Keratinocyte (primary cell): ENCODE measurements at regions not wholly inside any gene's neighbourhood (a gene's known extent, or its start where the extent isn't known, plus 50 kb on each side); places are given as distances from the start of the nearest gene placed in this dataset.
"Not testable (repeated sequence)": the region's sequence is repeated elsewhere in the genome, so short reads cannot be mapped to it uniquely, and the experiment has no call there.

ENCODE experiments used
- DNase-seq: peaks from one replicate; pipeline ENCODE4 v3.0.0-alpha.2; 2011; ENCODE audit warnings: low read depth, missing footprints, low spot score
- FAIRE-seq: peaks from 2 replicates; lab custom pipeline; 2011; peaks lifted over from hg19 to GRCh38; lab: Jason Lieb, UNC
- H2AFZ ChIP-seq: 2 replicates; pipeline ENCODE4 v1.6.0; 2012; ENCODE audit warnings: low read length, control low read depth, inconsistent platforms; ENCODE audit not compliant: control insufficient read depth
- H3K27ac ChIP-seq: 2 replicates; pipeline ENCODE4 v1.5.1; 2011; ENCODE audit warnings: low read length; ENCODE audit not compliant: control insufficient read depth, insufficient read depth
- H3K27me3 ChIP-seq: 3 replicates; pipeline ENCODE4 v1.6.0; 2011; ENCODE audit warnings: low read length; ENCODE audit not compliant: control insufficient read depth, insufficient read depth; ENCODE audit errors: extremely low read depth
- H3K36me3 ChIP-seq, 2 experiments: 2 replicates in 1 of 2; 3 replicates in 1 of 2; pipeline ENCODE4 v1.5.1; 2011; ENCODE audit warnings: low read length in 2 of 2, mild to moderate bottlenecking in 1 of 2; ENCODE audit not compliant: control insufficient read depth in 2 of 2, insufficient read depth in 2 of 2; ENCODE audit errors: extremely low read depth in 1 of 2
- H3K4me1 ChIP-seq: 3 replicates; pipeline ENCODE4 v1.5.1; 2011; ENCODE audit warnings: low read length; ENCODE audit not compliant: control insufficient read depth, insufficient read depth; ENCODE audit errors: extremely low read depth
- H3K4me2 ChIP-seq: 3 replicates; pipeline ENCODE4 v1.6.0; 2011; ENCODE audit warnings: low read depth, low read length; ENCODE audit not compliant: control insufficient read depth, insufficient read depth; ENCODE audit errors: extremely low read depth
- H3K4me3 ChIP-seq, 3 experiments: fragments of 200-600 bp in 1 of 3; sonication (generic) in 1 of 3; 2 replicates in 2 of 3; 3 replicates in 1 of 3; pipeline ENCODE4 v1.5.1; 2011 to 2016; ENCODE audit warnings: low read length in 3 of 3, mild to moderate bottlenecking in 3 of 3, control low read depth in 2 of 3, inconsistent platforms in 1 of 3, low read depth in 1 of 3, mixed read lengths in 1 of 3, mixed run types in 1 of 3, moderate library complexity in 1 of 3; ENCODE audit not compliant: control insufficient read depth in 2 of 3, insufficient read depth in 2 of 3; ENCODE audit errors: extremely low read depth in 1 of 3
- H3K79me2 ChIP-seq: 2 replicates; pipeline ENCODE4 v1.6.0; 2012; ENCODE audit warnings: low read length; ENCODE audit not compliant: control insufficient read depth, insufficient read depth
- H3K9ac ChIP-seq: 3 replicates; pipeline ENCODE4 v1.6.0; 2011; ENCODE audit warnings: low read length; ENCODE audit not compliant: control insufficient read depth, insufficient read depth; ENCODE audit errors: extremely low read depth
- H3K9me1 ChIP-seq: 3 replicates; pipeline ENCODE4 v1.6.0; 2011; ENCODE audit warnings: low read length; ENCODE audit not compliant: control insufficient read depth, insufficient read depth; ENCODE audit errors: extremely low read depth
- H3K9me3 ChIP-seq: 2 replicates; pipeline ENCODE4 v1.5.1; 2012; ENCODE audit warnings: low read depth, low read length; ENCODE audit not compliant: control insufficient read depth
- H4K20me1 ChIP-seq: 3 replicates; pipeline ENCODE4 v1.6.0; 2011; ENCODE audit warnings: low read length; ENCODE audit not compliant: control insufficient read depth, insufficient read depth; ENCODE audit errors: extremely low read depth
- CTCF ChIP-seq, 3 experiments: IDR thresholded peaks in 1 of 3; conservative IDR thresholded peaks in 1 of 3; optimal IDR thresholded peaks in 1 of 3; 2 replicates in 2 of 3; 3 replicates in 1 of 3; pipeline versions ENCODE3 to v1.5.1; 2011; ENCODE audit warnings: low read length in 3 of 3, mild to moderate bottlenecking in 3 of 3, moderate library complexity in 2 of 3, control low read depth in 1 of 3, inconsistent platforms in 1 of 3; ENCODE audit not compliant: insufficient read depth in 2 of 3; ENCODE audit errors: extremely low read depth in 1 of 3
- EZH2 ChIP-seq: IDR thresholded peaks from one replicate; pipeline ENCODE4 v1.6.1; 2012; ENCODE audit warnings: inconsistent platforms, mild to moderate bottlenecking, low read length, moderate library complexity
- dilution Hi-C: fragments of 300-500 bp; cut with MboI; formaldehyde crosslinking; loops from one replicate; pipeline ENCODE4 v1.7.0; 2020; ENCODE audit warnings: low sequenced_read_pairs; ENCODE audit not compliant: extremely low pct_ligation_motif_present

- Histone ChIP-seq H3K9ac (no peak overlapping the region), H2AFZ (no peak overlapping the region), H3K9me1 (no peaks in the 10 kb centered on the region), H3K27ac (peak overlapping the region; percentile 78), H4K20me1 (no peaks in the 10 kb centered on the region), H3K4me2 (no peak overlapping the region), H3K27me3 (no peaks in the 10 kb centered on the region), H3K79me2 (no peaks in the 10 kb centered on the region), H3K4me1 (peaks cover 10% of the 10 kb centered on the region), H3K9me3 (no peaks in the 10 kb centered on the region), H3K36me3 (no peaks in the 10 kb centered on the region), H3K4me3 (no peak overlapping the region)
- FAIRE-seq (no peak), DNase-seq (no peak)
- TF ChIP-seq EZH2 = no peak
- TF ChIP-seq CTCF (optimal IDR thresholded peaks at IDR 0.05 in 1 of 3, IDR thresholded peaks at IDR 0.05 in 1 of 3, conservative IDR thresholded peaks at IDR 0.05 in 1 of 3; ENCODE audit: extremely low read depth in 1 of 3, insufficient read depth in 2 of 3, low read length in 3 of 3) = no peak
- dilution Hi-C loops = no loop called here
These were observed 1731.0 kb downstream of the SLITRK5 start for GRCh38 chr13:89402211-89402610.

GRCh38 chr13:89406096-89406495 lies 1734.9 kb downstream of the SLITRK5 start:
- H3K9ac ChIP-seq, H3K27me3 ChIP-seq, H3K27ac ChIP-seq, dilution Hi-C loops, H2AFZ ChIP-seq, H3K4me1 ChIP-seq, H3K9me1 ChIP-seq, H3K9me3 ChIP-seq, DNase-seq, H4K20me1 ChIP-seq, H3K4me2 ChIP-seq, H3K36me3 ChIP-seq, FAIRE-seq, H3K79me2 ChIP-seq, H3K4me3 ChIP-seq: not testable (repeated sequence)

- no peak overlapping the region for H3K27ac ChIP-seq
- no peaks in the 10 kb centered on the region for H3K27me3 ChIP-seq
- dilution Hi-C loops = no loop called here
- no peaks in the 10 kb centered on the region for H3K36me3 ChIP-seq
- no peak overlapping the region for H3K4me2 ChIP-seq
- no peaks in the 10 kb centered on the region for H4K20me1 ChIP-seq
- H3K9me3 ChIP-seq = no peaks in the 10 kb centered on the region
- no peaks in the 10 kb centered on the region for H3K9me1 ChIP-seq
- no peak overlapping the region for H3K4me3 ChIP-seq
- no peak for DNase-seq
- no peak for FAIRE-seq
- TF ChIP-seq CTCF (optimal IDR thresholded peaks at IDR 0.05 in 1 of 3, IDR thresholded peaks at IDR 0.05 in 1 of 3, conservative IDR thresholded peaks at IDR 0.05 in 1 of 3; ENCODE audit: extremely low read depth in 1 of 3, insufficient read depth in 2 of 3, low read length in 3 of 3) = no peak
- no peak for TF ChIP-seq EZH2
- no peak overlapping the region for H3K9ac ChIP-seq
- H2AFZ ChIP-seq = peak overlapping the region; percentile 79
- no peaks in the 10 kb centered on the region for H3K4me1 ChIP-seq
- no peaks in the 10 kb centered on the region for H3K79me2 ChIP-seq
These were observed 1736.2 kb downstream of the SLITRK5 start for GRCh38 chr13:89407357-89407756.
